Lung (tissue), 11 donors: ENCODE measurements at regions not wholly inside any gene's neighbourhood (a gene's known extent, or its start where the extent isn't known, plus 50 kb on each side); places are given as distances from the start of the nearest gene placed in this dataset.
A peak's percentile ranks its signal among the peaks of the same experiment; 100 is the strongest.

Experiments
- ATAC-seq: fragments of 200-7000 bp; cut with Tn5 transposase; one replicate; pipeline ENCODE4 v1.9.1; 2020; ENCODE audit warnings: moderate number of reproducible peaks; ENCODE audit not compliant: insufficient read depth, low FRiP score
- DNase-seq, 3 donors: peaks; one replicate each; pipeline ENCODE4 v3.0.0-alpha.2; 2013 to 2017
- H3K27ac ChIP-seq, 2 donors: one replicate each; pipeline ENCODE4 v1.5.1; 2013; ENCODE audit warnings: mild to moderate bottlenecking in 2 of 2, moderate library complexity in 2 of 2, control low read depth in 1 of 2, inconsistent platforms in 1 of 2, low read depth in 1 of 2, low read length in 1 of 2
- H3K27me3 ChIP-seq, 3 donors: one replicate each; pipeline ENCODE4 v1.5.1; 2013; ENCODE audit warnings: low read length in 2 of 3; ENCODE audit not compliant: control insufficient read depth in 3 of 3, insufficient read depth in 3 of 3
- H3K36me3 ChIP-seq, 4 donors: one replicate each; pipeline ENCODE4 v1.5.1; 2013; ENCODE audit warnings: low read length in 4 of 4, mild to moderate bottlenecking in 1 of 4, moderate library complexity in 1 of 4; ENCODE audit not compliant: control insufficient read depth in 4 of 4, insufficient read depth in 4 of 4
- H3K4me1 ChIP-seq, 5 donors: one replicate each; pipeline ENCODE4 v1.5.1; 2013; ENCODE audit warnings: low read length in 5 of 5, mild to moderate bottlenecking in 2 of 5, moderate library complexity in 1 of 5; ENCODE audit not compliant: control insufficient read depth in 5 of 5, insufficient read depth in 5 of 5
- H3K4me3 ChIP-seq: one replicate; pipeline ENCODE4 v1.5.1; 2013; ENCODE audit warnings: mild to moderate bottlenecking, control low read depth, moderate library complexity
- H3K9ac ChIP-seq, 2 donors: one replicate each; pipeline ENCODE4 v1.5.1; 2013; ENCODE audit warnings: low read length in 2 of 2, control low read depth in 1 of 2; ENCODE audit not compliant: insufficient read depth in 1 of 2
- H3K9me3 ChIP-seq, 4 donors: one replicate each; pipeline ENCODE4 v1.5.1; 2013; ENCODE audit warnings: low read length in 3 of 4, mild to moderate bottlenecking in 1 of 4, moderate library complexity in 1 of 4; ENCODE audit not compliant: control insufficient read depth in 4 of 4, insufficient read depth in 3 of 4
- CTCF ChIP-seq: IDR thresholded peaks from 2 replicates; pipeline ENCODE4 v1.5.1; 2012; ENCODE audit warnings: mild to moderate bottlenecking; ENCODE audit errors: control extremely low read depth, extremely low read depth
- WGBS, 2 donors: extraction: QIAGEN DNeasy Blood & Tissue Kit; methylation state at CpG; one replicate each; pipeline ENCODE4 v1.1.7; 2013; 5-methylcytosine and 5-hydroxymethylcytosine counted together
- donor health status: control.
- donor health status: control.
- donor health status: Bipolar disorder and iron deficiency.
- donor health status: healthy.
- donor health status: DM: yes; HTN: yes; CAD: no.

- Histone ChIP-seq H3K36me3 (no peaks in the 10 kb centered on the region), H3K9me3 (no peaks in the 10 kb centered on the region), H3K27ac (no peak overlapping the region), H3K9ac (no peak overlapping the region), H3K4me1 (no peaks in the 10 kb centered on the region), H3K27me3 (no peaks in the 10 kb centered on the region), H3K4me3 (no peak overlapping the region)
- DNase-seq (peak in 2 of 3 donors; percentile 38 to 59), ATAC-seq (no peak)
- no peak for TF ChIP-seq CTCF
These were observed 299.9 kb downstream of the PRDM5 start for GRCh38 chr4:120622601-120623000.

- Histone ChIP-seq H3K9me3 (no peaks in the 10 kb centered on the region), H3K9ac (no peak overlapping the region), H3K4me3 (no peak overlapping the region), H3K27ac (no peak overlapping the region), H3K36me3 (no peaks in the 10 kb centered on the region), H3K27me3 (no peaks in the 10 kb centered on the region), H3K4me1 (no peaks in the 10 kb centered on the region)
- ATAC-seq, result no peak
- TF ChIP-seq CTCF, result no peak
- DNase-seq, result no peak
These were observed 305.4 kb downstream of the PRDM5 start for GRCh38 chr4:120617171-120617570.

- ATAC-seq (no peak), DNase-seq (no peak)
- 87% methylated on average over 1 of the region's 1 CpG for WGBS, 2 donors
- Histone ChIP-seq H3K27ac (no peak overlapping the region), H3K4me1 (no peaks in the 10 kb centered on the region), H3K36me3 (no peaks in the 10 kb centered on the region), H3K4me3 (no peak overlapping the region), H3K27me3 (no peaks in the 10 kb centered on the region), H3K9me3 (no peaks in the 10 kb centered on the region), H3K9ac (no peak overlapping the region)
- no peak for TF ChIP-seq CTCF
These were observed 306.5 kb downstream of the PRDM5 start for GRCh38 chr4:120616041-120616440.

DNA sequence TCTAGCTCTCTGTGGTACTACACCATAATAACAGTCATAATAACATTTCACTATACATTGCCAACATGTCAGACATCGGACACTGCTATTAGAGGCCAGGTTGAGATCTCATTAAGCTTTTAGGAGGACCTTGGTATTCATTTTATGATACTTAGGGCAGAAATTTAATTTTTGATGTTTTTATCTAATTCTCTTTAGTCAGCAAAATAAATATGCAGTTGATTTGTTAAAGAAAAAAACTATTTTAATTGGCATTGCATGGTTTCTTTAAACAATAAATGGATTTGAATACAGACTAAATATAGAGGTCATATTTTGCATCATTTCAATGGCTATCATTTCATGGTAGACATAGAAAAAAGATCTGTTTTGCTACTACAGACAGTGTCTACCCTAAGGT, 308.7 kb downstream of the PRDM5 start:
- Histone ChIP-seq H3K36me3 (no peaks in the 10 kb centered on the region), H3K27me3 (no peaks in the 10 kb centered on the region), H3K4me3 (no peak overlapping the region), H3K4me1 (no peaks in the 10 kb centered on the region), H3K27ac (no peak overlapping the region), H3K9ac (no peak overlapping the region), H3K9me3 (no peaks in the 10 kb centered on the region)
- no peak for ATAC-seq
- no peak for TF ChIP-seq CTCF
- WGBS, 2 donors, result 90 to 97% methylated on average over 1 of the region's 1 CpG
- DNase-seq, result no peak
